ENCODE measurements at regions not wholly inside any gene's neighbourhood (a gene's known extent, or its start where the extent isn't known, plus 50 kb on each side); places are given as distances from the start of the nearest gene placed in this dataset.

GRCh38 chr15:81783076-81783475 lies 262.7 kb downstream of the MEX3B start:
- Histone ChIP-seq H3K27ac (no peak overlapping the region), H3K4me1 (ENCODE audit: insufficient read depth) (no peaks in the 10 kb centered on the region), H3K36me3 (replicated peaks; ENCODE audit: insufficient read depth, low read depth) (no peaks in the 10 kb centered on the region), H3K79me2 (no peaks in the 10 kb centered on the region), H3K27me3 (no peaks in the 10 kb centered on the region), H2AFZ (no peak overlapping the region), H3K9me3 (ENCODE audit: low read depth) (no peaks in the 10 kb centered on the region), H4K20me1 (ENCODE audit: insufficient read depth, poor library complexity, severe bottlenecking) (no peaks in the 10 kb centered on the region), H3K4me3 (no peak overlapping the region), H3K4me2 (no peak overlapping the region), H3K9me2 (replicated peaks; ENCODE audit: insufficient read depth) (no peaks in the 10 kb centered on the region)
- 97% methylated on average over 5 of the region's 5 CpGs for WGBS (ENCODE audit: low lambda C conversion rate, missing lambda C conversion rate)
- DNase-seq (ENCODE audit: low spot score), result no peak
- TF ChIP-seq EZH2 (IDR thresholded peaks at IDR 0.05; ENCODE audit: borderline replicate concordance), result no peak

- no peak for DNase-seq (ENCODE audit: low spot score)
- no peak overlapping the region for H3K4me3 ChIP-seq
- H3K27ac ChIP-seq, result no peak overlapping the region
- no peaks in the 10 kb centered on the region for H3K9me3 ChIP-seq (ENCODE audit: low read depth)
- H4K20me1 ChIP-seq (ENCODE audit: insufficient read depth, poor library complexity, severe bottlenecking), result no peaks in the 10 kb centered on the region
- H3K36me3 ChIP-seq (replicated peaks; ENCODE audit: insufficient read depth, low read depth), result no peaks in the 10 kb centered on the region
- H3K9me2 ChIP-seq (replicated peaks; ENCODE audit: insufficient read depth), result no peaks in the 10 kb centered on the region
- TF ChIP-seq CTCF (IDR thresholded peaks at IDR 0.05; ENCODE audit: poor library complexity) (no peak), EZH2 (IDR thresholded peaks at IDR 0.05; ENCODE audit: borderline replicate concordance) (no peak), EZH2phosphoT487 (IDR thresholded peaks at IDR 0.05; ENCODE audit: low read depth, severe bottlenecking, unreplicated experiment) (no peak)
- H3K4me2 ChIP-seq, result no peak overlapping the region
- no peaks in the 10 kb centered on the region for H3K27me3 ChIP-seq
- no peaks in the 10 kb centered on the region for H3K4me1 ChIP-seq (ENCODE audit: insufficient read depth)
- no peaks in the 10 kb centered on the region for H3K79me2 ChIP-seq
- WGBS (ENCODE audit: low lambda C conversion rate, missing lambda C conversion rate), result 86% methylated on average over 2 of the region's 2 CpGs
- H2AFZ ChIP-seq, result no peak overlapping the region
Observed at GRCh38 chr15:81781395-81781794, 264.4 kb downstream of the MEX3B start.

GRCh38 chr15:81780966-81781365 lies 264.9 kb downstream of the MEX3B start:
- Histone ChIP-seq H3K4me2 (no peak overlapping the region), H3K4me1 (ENCODE audit: insufficient read depth) (no peaks in the 10 kb centered on the region), H3K9me3 (ENCODE audit: low read depth) (no peaks in the 10 kb centered on the region), H3K9me2 (replicated peaks; ENCODE audit: insufficient read depth) (no peaks in the 10 kb centered on the region), H3K79me2 (no peaks in the 10 kb centered on the region), H4K20me1 (ENCODE audit: insufficient read depth, poor library complexity, severe bottlenecking) (no peaks in the 10 kb centered on the region), H3K27ac (no peak overlapping the region), H3K4me3 (no peak overlapping the region), H3K27me3 (no peaks in the 10 kb centered on the region), H3K36me3 (replicated peaks; ENCODE audit: insufficient read depth, low read depth) (no peaks in the 10 kb centered on the region), H2AFZ (no peak overlapping the region)
- no peak for TF ChIP-seq EZH2phosphoT487 (IDR thresholded peaks at IDR 0.05; ENCODE audit: low read depth, severe bottlenecking, unreplicated experiment)
- DNase-seq (ENCODE audit: low spot score), result no peak

DNA sequence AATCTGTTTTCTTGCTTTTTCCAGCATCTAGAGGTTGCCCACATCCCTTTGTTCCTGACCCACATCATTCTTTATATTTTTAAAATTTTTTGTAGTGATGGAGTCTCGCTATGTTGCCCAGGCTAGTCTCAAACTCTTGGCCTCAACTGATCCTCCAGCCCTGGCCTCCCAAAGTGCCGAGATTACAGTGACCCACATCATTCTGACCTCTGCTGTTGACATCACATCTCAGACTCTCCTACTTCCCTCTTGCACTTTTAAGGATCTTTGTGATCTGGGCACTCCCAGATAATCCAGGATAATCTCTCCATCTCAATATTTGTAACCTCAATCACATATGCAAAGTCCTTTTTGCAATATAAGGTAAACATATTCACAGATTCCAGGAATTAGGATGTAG lies 266.6 kb downstream of the MEX3B start:
- no peak for TF ChIP-seq EZH2phosphoT487 (IDR thresholded peaks at IDR 0.05; ENCODE audit: low read depth, severe bottlenecking, unreplicated experiment)
- TF ChIP-seq CTCF (IDR thresholded peaks at IDR 0.05; ENCODE audit: poor library complexity), result no peak
- no peak for TF ChIP-seq EZH2 (IDR thresholded peaks at IDR 0.05; ENCODE audit: borderline replicate concordance)
- H3K4me2 ChIP-seq, result no peak overlapping the region
- H3K27ac ChIP-seq, result no peak overlapping the region
- H3K4me1 ChIP-seq (ENCODE audit: insufficient read depth), result no peaks in the 10 kb centered on the region
- 97% methylated on average over 2 of the region's 2 CpGs for WGBS (ENCODE audit: low lambda C conversion rate, missing lambda C conversion rate)
- H3K36me3 ChIP-seq (replicated peaks; ENCODE audit: insufficient read depth, low read depth), result no peaks in the 10 kb centered on the region
- no peaks in the 10 kb centered on the region for H3K27me3 ChIP-seq
- H3K9me2 ChIP-seq (replicated peaks; ENCODE audit: insufficient read depth), result no peaks in the 10 kb centered on the region
- H3K9me3 ChIP-seq (ENCODE audit: low read depth), result no peaks in the 10 kb centered on the region
- H3K79me2 ChIP-seq, result no peaks in the 10 kb centered on the region
- no peaks in the 10 kb centered on the region for H4K20me1 ChIP-seq (ENCODE audit: insufficient read depth, poor library complexity, severe bottlenecking)
- H3K4me3 ChIP-seq, result no peak overlapping the region
- H2AFZ ChIP-seq, result no peak overlapping the region
- DNase-seq (ENCODE audit: low spot score), result no peak

DNA sequence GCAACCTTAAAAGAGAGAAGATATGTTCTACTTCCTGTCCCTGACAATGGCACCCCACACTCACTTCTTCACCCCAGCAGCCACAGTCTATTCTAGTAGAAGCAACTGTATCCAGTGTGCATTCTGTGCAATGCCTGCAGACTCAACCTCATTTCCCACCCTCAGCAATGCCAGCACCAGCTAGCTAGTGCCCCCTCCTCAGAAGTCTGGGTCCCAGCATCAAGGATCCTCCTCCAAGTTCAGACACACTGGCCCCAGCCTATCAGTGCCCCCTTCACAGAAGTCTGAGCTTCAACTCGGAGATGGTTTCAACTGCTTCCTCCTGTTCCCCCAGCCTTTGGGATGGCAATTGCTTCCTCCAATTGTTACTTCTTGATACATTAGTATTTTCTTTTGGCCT lies 268.3 kb downstream of the MEX3B start:
- no peaks in the 10 kb centered on the region for H3K36me3 ChIP-seq (replicated peaks; ENCODE audit: insufficient read depth, low read depth)
- H3K9me2 ChIP-seq (replicated peaks; ENCODE audit: insufficient read depth), result no peaks in the 10 kb centered on the region
- no peaks in the 10 kb centered on the region for H3K9me3 ChIP-seq (ENCODE audit: low read depth)
- DNase-seq (ENCODE audit: low spot score), result no peak
- WGBS (ENCODE audit: low lambda C conversion rate, missing lambda C conversion rate), result 88% methylated on average over 1 of the region's 1 CpG
- no peak for TF ChIP-seq CTCF (IDR thresholded peaks at IDR 0.05; ENCODE audit: poor library complexity)
- no peaks in the 10 kb centered on the region for H3K79me2 ChIP-seq
- H4K20me1 ChIP-seq (ENCODE audit: insufficient read depth, poor library complexity, severe bottlenecking), result no peaks in the 10 kb centered on the region
- no peak overlapping the region for H3K4me3 ChIP-seq
- no peak overlapping the region for H3K27ac ChIP-seq
- no peak overlapping the region for H3K4me2 ChIP-seq
- H2AFZ ChIP-seq, result no peak overlapping the region
- no peaks in the 10 kb centered on the region for H3K4me1 ChIP-seq (ENCODE audit: insufficient read depth)
- no peaks in the 10 kb centered on the region for H3K27me3 ChIP-seq

All from hepatocyte (in vitro differentiated cells).